ENCODE measurements at regions not wholly inside any gene's neighbourhood (a gene's known extent, or its start where the extent isn't known, plus 50 kb on each side); places are given as distances from the start of the nearest gene placed in this dataset.

GRCh38 chr12:132384916-132385774, 55.8 kb upstream of the GALNT9 start:
- TF ChIP-seq CTCF (IDR thresholded peaks at IDR 0.05; ENCODE audit: extremely low read depth, missing control alignments) = no peak
- no peak for DNase-seq (ENCODE audit: low spot score)

GRCh38 chr12:132380641-132381040, 51.3 kb upstream of the GALNT9 start:
- DNase-seq (ENCODE audit: low spot score) = no peak
- no peak for TF ChIP-seq CTCF (IDR thresholded peaks at IDR 0.05; ENCODE audit: extremely low read depth, missing control alignments)

- DNase-seq (ENCODE audit: low spot score) = no peak
- no peak for TF ChIP-seq CTCF (IDR thresholded peaks at IDR 0.05; ENCODE audit: extremely low read depth, missing control alignments)
These were observed 50.6 kb upstream of the GALNT9 start for GRCh38 chr12:132379996-132380395.

- DNase-seq (ENCODE audit: low spot score) = no peak
These were observed 50.2 kb upstream of the GALNT9 start for GRCh38 chr12:132379576-132379975.

More at GRCh38 chr12:132379576-132379975, 50.2 kb upstream of the GALNT9 start:
- no peak for TF ChIP-seq CTCF (IDR thresholded peaks at IDR 0.05; ENCODE audit: extremely low read depth, missing control alignments)

Data from GM20000 (cell line).